OCI-LY7 (cell line): ENCODE measurements at regions not wholly inside any gene's neighbourhood (a gene's known extent, or its start where the extent isn't known, plus 50 kb on each side); places are given as distances from the start of the nearest gene placed in this dataset.

Experiments used
- BruUV-seq: library from RNA; stranded (reverse); fragments of 400-500 nt; replicated peaks from 2 replicates; lab custom pipeline; 2021; lab: Mats Ljungman, UMichigan
- CTCF ChIA-PET: fragments of 300-600 bp; sonication (Branson Sonifier 250); formaldehyde crosslinking; loops from one replicate; lab custom pipeline; 2022; ENCODE audit warnings: antibody characterized with exemption; ENCODE audit not compliant: unreplicated experiment; lab: Charles Lee
- POLR2A ChIA-PET: fragments of 300-600 bp; sonication (Branson Sonifier 250); formaldehyde crosslinking; loops from one replicate; lab custom pipeline; 2022; ENCODE audit warnings: antibody characterized with exemption; lab: Charles Lee
- DNase-seq: peaks from one replicate; pipeline ENCODE4 v3.0.0-alpha.2; 2015; ENCODE audit warnings: low spot score
- H2AFZ ChIP-seq: fragments of 200-600 bp; sonication (generic), shearing (Covaris generic); 2 replicates; pipeline ENCODE4 v1.6.1; 2014; ENCODE audit warnings: mild to moderate bottlenecking, antibody characterized with exemption, low read length, moderate library complexity
- H3K27ac ChIP-seq: fragments of 200-600 bp; sonication (generic); 2 replicates; pipeline ENCODE4 v1.5.1; 2014; ENCODE audit warnings: mixed run types, low read depth, mild to moderate bottlenecking, moderate library complexity, low read length, inconsistent platforms; ENCODE audit not compliant: poor library complexity, severe bottlenecking
- H3K36me3 ChIP-seq: fragments of 200-600 bp; sonication (generic); 2 replicates; pipeline ENCODE4 v1.6.1; 2014; ENCODE audit warnings: mild to moderate bottlenecking, antibody characterized with exemption, low read length, moderate library complexity, mixed read lengths; ENCODE audit not compliant: insufficient read depth
- H3K4me1 ChIP-seq: fragments of 200-600 bp; sonication (generic); 2 replicates; pipeline ENCODE4 v1.5.1; 2014; ENCODE audit warnings: mild to moderate bottlenecking, low read length; ENCODE audit not compliant: insufficient read depth, poor library complexity, severe bottlenecking
- H3K4me2 ChIP-seq: fragments of 200-600 bp; sonication (generic); 2 replicates; pipeline ENCODE4 v1.6.1; 2014; ENCODE audit warnings: mild to moderate bottlenecking, low read length
- H3K4me3 ChIP-seq: fragments of 200-600 bp; sonication (generic); 2 replicates; pipeline ENCODE4 v1.5.1; 2014; ENCODE audit warnings: mild to moderate bottlenecking, low read depth, low read length; ENCODE audit not compliant: poor library complexity, severe bottlenecking
- H3K79me2 ChIP-seq: fragments of 200-600 bp; sonication (generic); 2 replicates; pipeline ENCODE4 v1.6.1; 2016; ENCODE audit warnings: low read depth, mild to moderate bottlenecking, low read length, moderate library complexity, mixed read lengths; ENCODE audit not compliant: insufficient read depth
- H3K9me2 ChIP-seq: fragments of 200-600 bp; sonication (generic); 2 replicates; pipeline ENCODE4 v1.6.1; 2016; ENCODE audit warnings: mild to moderate bottlenecking, low read length, mixed read lengths; ENCODE audit not compliant: insufficient read depth
- H3K9me3 ChIP-seq: fragments of 200-600 bp; sonication (generic); 2 replicates; pipeline ENCODE4 v1.6.1; 2014; ENCODE audit warnings: mild to moderate bottlenecking, mixed run types, low read length, mixed read lengths
- H4K20me1 ChIP-seq: fragments of 200-600 bp; sonication (generic); 2 replicates; pipeline ENCODE4 v1.6.1; 2014; ENCODE audit warnings: mild to moderate bottlenecking, antibody characterized with exemption, low read length, moderate library complexity, mixed read lengths; ENCODE audit not compliant: insufficient read depth
- CTCF ChIP-seq: fragments of 200-600 bp; sonication (generic); conservative IDR thresholded peaks from 2 replicates; pipeline ENCODE4 v1.5.1; 2014; ENCODE audit warnings: mild to moderate bottlenecking, antibody characterized with exemption, low read length, moderate library complexity, mixed read lengths
- EZH2phosphoT487 ChIP-seq: fragments of 200-600 bp; sonication (generic); IDR thresholded peaks from 2 replicates; pipeline ENCODE4 v1.6.1; 2018; ENCODE audit warnings: low read depth, borderline replicate concordance, mild to moderate bottlenecking, mixed run types, antibody characterized with exemption, low read length, moderate library complexity, mixed read lengths
- intact Hi-C: fragments of 100-400 bp; cut with micrococcal nuclease; formaldehyde crosslinking; loops from one replicate; pipeline ENCODE4 v1.10.0; 2022; ENCODE audit not compliant: unreplicated experiment

DNA sequence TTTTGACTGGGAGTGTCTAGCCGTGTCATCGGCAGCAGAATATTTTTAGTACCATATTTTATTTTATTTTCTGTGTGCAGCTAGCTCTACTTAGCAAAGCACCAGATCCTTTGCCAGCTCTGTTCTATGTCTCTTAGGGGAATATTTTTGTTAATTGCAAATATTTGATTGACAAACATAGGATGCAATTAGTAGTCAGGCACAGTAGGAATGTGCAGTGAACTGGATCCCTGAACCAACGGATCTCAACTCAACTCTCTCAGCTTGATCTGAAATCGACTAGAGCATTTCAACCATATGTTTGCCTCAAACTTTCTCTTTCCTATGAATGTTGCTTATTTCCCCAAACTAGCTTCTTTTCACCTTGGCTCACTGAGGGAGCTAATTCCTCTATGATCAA lies 998.0 kb upstream of the FANCL start:
- POLR2A ChIA-PET = interaction anchor here (0.7 kb wide), 2 partner anchors 360 to 434 kb away, joined by 3 read pairs; no protein-coding TSS in a partner anchor
- Histone ChIP-seq H3K9me3 (no peaks in the 10 kb centered on the region), H4K20me1 (no peaks in the 10 kb centered on the region), H3K9me2 (no peaks in the 10 kb centered on the region), H2AFZ (no peak overlapping the region), H3K4me3 (no peak overlapping the region), H3K36me3 (no peaks in the 10 kb centered on the region), H3K27ac (no peak overlapping the region), H3K4me1 (no peaks in the 10 kb centered on the region), H3K79me2 (no peaks in the 10 kb centered on the region), H3K4me2 (no peak overlapping the region)
- intact Hi-C loops = no loop called here
- CTCF ChIA-PET = no interaction called here
- TF ChIP-seq EZH2phosphoT487 (no peak), CTCF (no peak)
- BruUV-seq = no TSS peak
- no peak for DNase-seq

GRCh38 chr2:59237311-59237710 lies 996.2 kb upstream of the FANCL start:
- H3K27ac ChIP-seq = no peak overlapping the region
- no peaks in the 10 kb centered on the region for H3K9me3 ChIP-seq
- H3K4me3 ChIP-seq = no peak overlapping the region
- no peaks in the 10 kb centered on the region for H3K79me2 ChIP-seq
- TF ChIP-seq CTCF (no peak), EZH2phosphoT487 (no peak)
- H2AFZ ChIP-seq = no peak overlapping the region
- H3K4me2 ChIP-seq = no peak overlapping the region
- no peaks in the 10 kb centered on the region for H4K20me1 ChIP-seq
- no peak for DNase-seq
- intact Hi-C loops = no loop called here
- BruUV-seq = no TSS peak
- ChIA-PET POLR2A (no interaction called here), CTCF (no interaction called here)
- H3K36me3 ChIP-seq = no peaks in the 10 kb centered on the region
- no peaks in the 10 kb centered on the region for H3K9me2 ChIP-seq
- H3K4me1 ChIP-seq = peaks cover 9% of the 10 kb centered on the region

- no TSS peak for BruUV-seq
- Histone ChIP-seq H4K20me1 (no peaks in the 10 kb centered on the region), H3K9me2 (no peaks in the 10 kb centered on the region), H3K4me2 (no peak overlapping the region), H3K4me1 (peaks cover 9% of the 10 kb centered on the region), H3K9me3 (no peaks in the 10 kb centered on the region), H2AFZ (no peak overlapping the region), H3K27ac (no peak overlapping the region), H3K4me3 (no peak overlapping the region), H3K79me2 (no peaks in the 10 kb centered on the region), H3K36me3 (no peaks in the 10 kb centered on the region)
- POLR2A ChIA-PET = no interaction called here
- intact Hi-C loops = no loop called here
- no peak for DNase-seq
- CTCF ChIA-PET = no interaction called here
- TF ChIP-seq EZH2phosphoT487 (no peak), CTCF (no peak)
Measured at GRCh38 chr2:59236723-59237122, 995.6 kb upstream of the FANCL start.
